ENCODE measurements at regions not wholly inside any gene's neighbourhood (a gene's known extent, or its start where the extent isn't known, plus 50 kb on each side); places are given as distances from the start of the nearest gene placed in this dataset.

- TF ChIP-seq CTCF (conservative IDR thresholded peaks at IDR 0.05; ENCODE audit: low read depth, low read length): no peak
- no peak for TF ChIP-seq EZH2 (IDR thresholded peaks at IDR 0.05; ENCODE audit: low read length, unreplicated experiment)
Observed at GRCh38 chr10:1942478-1942877, 205.2 kb upstream of the ADARB2 start.

Data from PC-3 (cell line).